PFSK-1 (cell line): ENCODE measurements at regions not wholly inside any gene's neighbourhood (a gene's known extent, or its start where the extent isn't known, plus 50 kb on each side); places are given as distances from the start of the nearest gene placed in this dataset.

Experiments
- POLR2AphosphoS5 ChIP-seq: IDR thresholded peaks from 2 replicates; pipeline ENCODE4 v1.6.1; 2012; ENCODE audit warnings: low read depth, mild to moderate bottlenecking, control low read depth, low read length, moderate library complexity
- SIN3A ChIP-seq: IDR thresholded peaks from 2 replicates; pipeline ENCODE4 v1.6.1; 2012; ENCODE audit warnings: mild to moderate bottlenecking, low read length, moderate library complexity, borderline replicate concordance; ENCODE audit not compliant: insufficient read depth
- TAF1 ChIP-seq: IDR thresholded peaks from 2 replicates; pipeline ENCODE4 v1.6.1; 2012; ENCODE audit warnings: low read length, control low read depth, borderline replicate concordance; ENCODE audit not compliant: insufficient read depth

GRCh38 chr9:108473209-108474112 lies 382.3 kb downstream of the ACTL7B start:
- no peak for TF ChIP-seq TAF1
- TF ChIP-seq SIN3A = no peak
- TF ChIP-seq POLR2AphosphoS5 = no peak
